Kidney capillary endothelial cell (primary cell): ENCODE measurements at regions not wholly inside any gene's neighbourhood (a gene's known extent, or its start where the extent isn't known, plus 50 kb on each side); places are given as distances from the start of the nearest gene placed in this dataset.

ENCODE experiments used
- DNase-seq: peaks from one replicate; pipeline ENCODE4 v3.0.0-alpha.2; 2018; ENCODE audit warnings: low spot score

DNA sequence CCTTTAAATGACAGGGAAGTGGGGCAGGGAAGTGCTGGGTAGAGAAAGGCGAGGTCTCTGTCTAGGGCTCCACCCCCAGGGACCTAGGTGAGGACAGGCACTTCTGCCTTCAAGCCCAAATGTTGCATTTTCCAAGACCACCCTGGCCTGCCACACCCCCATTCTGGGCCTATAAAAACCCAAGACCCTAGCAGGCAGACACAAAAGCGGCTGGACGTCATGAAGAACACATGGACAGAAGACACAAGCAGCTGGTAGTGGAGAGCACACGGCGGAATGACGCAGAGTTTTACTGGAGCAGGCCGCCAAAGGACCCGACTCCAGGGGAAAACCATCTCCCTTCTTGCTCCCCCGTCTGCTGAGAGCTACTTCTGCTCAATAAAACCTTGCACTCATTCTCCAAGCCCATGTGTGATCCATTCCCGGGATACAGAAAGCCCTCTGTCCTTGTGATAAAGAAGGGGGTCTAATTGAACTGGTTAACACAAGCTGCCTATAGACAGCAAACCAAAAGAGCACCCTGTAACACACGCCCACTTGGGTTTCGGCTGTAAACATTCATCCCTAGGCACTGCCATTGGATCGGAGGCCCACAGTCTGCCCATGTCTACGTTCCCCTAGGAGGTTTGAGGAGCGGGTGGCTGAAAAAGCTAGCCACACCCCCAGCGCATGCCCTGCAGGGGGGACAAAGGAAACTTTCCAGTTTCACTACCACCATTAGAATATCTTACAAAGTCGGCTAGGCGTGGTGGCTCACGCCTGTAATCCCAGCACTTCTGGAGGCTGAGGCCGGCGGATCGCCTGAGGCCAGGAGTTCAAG is 622.2 kb upstream of the SALL1 start:
- DNase-seq: no peak

DNA sequence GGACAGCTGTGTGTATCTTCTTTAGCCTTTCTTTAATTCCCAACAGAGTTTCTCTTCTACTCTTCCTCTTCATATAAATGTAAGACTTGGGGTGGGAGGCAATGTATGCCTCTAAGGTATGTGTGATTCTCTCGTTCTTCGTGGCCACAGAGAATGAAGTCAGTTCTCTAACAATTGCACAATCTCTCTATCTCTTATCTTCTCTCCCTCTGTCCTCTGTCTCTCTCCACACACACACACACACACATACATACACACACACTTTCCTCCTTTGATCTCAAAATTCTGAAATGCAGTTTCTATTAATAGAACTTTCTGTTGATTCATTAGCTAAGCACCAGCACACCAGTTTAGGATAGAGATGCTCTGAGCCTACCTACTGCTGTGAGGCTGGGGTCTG is 615.7 kb upstream of the SALL1 start:
- no peak for DNase-seq

DNA sequence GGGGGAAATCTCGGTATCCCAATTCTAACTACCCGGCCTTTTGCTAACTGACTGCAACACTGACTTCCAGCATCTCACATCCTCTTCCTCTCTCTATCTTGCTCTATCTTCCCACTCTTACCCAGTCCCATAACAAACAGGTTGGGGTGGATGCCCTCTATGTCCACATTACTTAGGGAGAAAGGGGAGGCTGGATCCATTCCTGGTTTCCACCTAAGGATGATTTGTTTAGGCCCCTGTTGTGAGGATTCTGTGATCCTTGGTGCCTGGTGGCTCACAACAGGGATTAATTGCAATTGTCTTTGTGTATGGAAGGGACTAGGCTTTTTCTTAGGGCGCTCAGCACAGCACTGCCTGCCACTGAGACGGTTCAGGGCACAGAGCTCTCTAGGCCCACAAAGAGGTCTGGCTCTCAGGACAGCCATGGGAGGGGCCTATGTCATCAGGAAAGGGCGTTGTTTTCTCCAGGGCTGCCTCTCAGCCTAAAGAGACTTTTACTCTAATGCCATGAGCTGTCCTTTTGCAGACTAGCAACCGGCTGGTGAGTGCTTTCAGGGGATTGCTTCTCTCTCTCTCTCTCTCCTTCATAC is 612.1 kb upstream of the SALL1 start:
- DNase-seq: no peak

- peak; percentile 70 for DNase-seq
Measured at GRCh38 chr16:51762081-51762996, 611.3 kb upstream of the SALL1 start.

DNA sequence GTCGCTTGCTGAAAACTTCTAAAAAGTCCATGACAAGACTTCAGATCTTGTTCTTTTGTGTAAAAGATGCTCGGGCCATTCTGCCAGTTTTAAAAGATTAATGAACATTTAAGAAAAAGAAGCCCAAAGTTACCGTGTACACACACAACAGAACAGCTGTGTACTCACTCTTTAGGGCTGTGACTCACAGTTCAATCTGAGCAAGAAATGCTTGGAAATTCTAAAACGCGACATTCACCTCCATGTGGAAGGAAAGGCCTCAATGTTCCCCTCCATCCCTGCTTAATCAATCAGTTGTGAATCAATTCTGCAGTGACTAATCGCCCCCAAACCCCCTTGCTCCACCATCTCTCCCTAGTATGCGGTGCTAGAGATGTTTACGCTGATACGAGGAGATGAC is 609.9 kb upstream of the SALL1 start:
- no peak for DNase-seq

DNA sequence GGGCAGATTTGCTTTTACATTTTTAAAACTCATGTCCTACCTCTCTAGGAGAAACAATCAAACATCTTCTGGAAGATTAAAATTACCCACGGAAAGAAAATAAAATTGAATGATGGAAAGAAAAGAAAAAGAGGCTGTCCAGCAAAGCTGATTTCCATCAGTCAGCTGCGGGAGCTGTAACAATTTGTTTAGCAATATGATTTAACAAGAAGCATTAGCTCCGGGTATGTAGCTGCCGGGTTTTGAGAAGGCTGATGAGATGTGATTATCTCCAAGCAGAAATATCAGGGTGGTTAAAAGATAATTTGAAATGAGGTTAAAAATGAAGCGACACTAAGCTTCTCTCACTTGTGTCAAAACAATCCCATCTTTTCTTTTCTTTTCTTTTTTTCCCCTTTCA is 608.9 kb upstream of the SALL1 start:
- no peak for DNase-seq

DNA sequence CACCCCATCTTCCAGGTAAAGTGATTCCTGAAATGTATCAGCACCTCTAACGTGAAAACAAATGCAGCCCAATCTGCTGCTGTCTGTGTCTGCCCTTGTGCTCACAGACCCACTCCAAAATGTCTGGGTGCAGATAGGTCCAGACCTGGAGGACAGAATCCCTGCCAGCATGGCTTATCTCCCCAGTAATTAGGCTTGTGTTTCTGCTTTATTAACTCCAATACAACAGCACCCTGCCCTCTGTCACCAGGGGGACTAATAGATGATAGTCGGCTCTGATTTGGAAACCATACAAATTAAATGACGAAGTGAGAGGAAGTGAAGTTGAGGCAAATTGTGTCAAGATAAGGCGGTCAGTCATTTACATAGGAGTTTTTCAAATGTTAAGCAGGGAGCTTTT is 608.3 kb upstream of the SALL1 start:
- DNase-seq: no peak

- no peak for DNase-seq
Measured at GRCh38 chr16:51757921-51758479, 606.9 kb upstream of the SALL1 start.

DNA sequence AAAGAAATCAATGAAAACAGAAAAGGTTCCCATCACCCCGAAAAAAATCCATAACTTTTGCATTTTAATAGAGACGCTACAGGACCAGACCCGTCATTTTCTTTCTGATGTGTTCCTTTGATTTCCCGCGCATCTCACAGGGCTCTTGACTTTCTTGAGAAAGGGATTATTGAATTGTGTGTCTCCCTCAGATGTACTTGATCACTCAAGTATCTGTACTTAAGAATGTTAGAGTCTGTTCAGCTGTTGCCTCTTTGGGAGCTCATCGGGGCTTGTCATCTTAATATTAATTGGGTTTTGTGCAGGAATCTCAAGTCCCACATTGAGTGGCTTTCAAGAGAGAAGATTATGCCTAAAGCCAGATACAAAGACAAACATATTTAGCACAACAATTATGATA is 606.4 kb upstream of the SALL1 start:
- no peak for DNase-seq

DNA sequence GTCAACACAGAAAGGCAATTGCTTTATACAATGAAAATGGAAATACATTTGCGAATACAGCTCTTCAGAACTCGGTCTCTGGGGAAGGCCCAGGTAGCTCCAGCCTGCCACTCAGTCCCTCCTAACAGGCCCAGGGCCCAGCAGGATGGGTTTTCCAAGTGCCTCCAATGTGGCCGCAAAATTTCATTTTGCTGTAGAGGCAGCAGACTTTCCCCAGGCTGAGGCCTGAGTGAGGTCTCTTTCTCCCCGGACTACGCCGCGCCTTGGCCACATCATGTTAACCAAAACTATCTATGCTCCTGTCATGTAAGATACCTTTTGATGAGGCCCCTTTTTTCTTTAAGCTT is 606.0 kb upstream of the SALL1 start:
- no peak for DNase-seq

DNA sequence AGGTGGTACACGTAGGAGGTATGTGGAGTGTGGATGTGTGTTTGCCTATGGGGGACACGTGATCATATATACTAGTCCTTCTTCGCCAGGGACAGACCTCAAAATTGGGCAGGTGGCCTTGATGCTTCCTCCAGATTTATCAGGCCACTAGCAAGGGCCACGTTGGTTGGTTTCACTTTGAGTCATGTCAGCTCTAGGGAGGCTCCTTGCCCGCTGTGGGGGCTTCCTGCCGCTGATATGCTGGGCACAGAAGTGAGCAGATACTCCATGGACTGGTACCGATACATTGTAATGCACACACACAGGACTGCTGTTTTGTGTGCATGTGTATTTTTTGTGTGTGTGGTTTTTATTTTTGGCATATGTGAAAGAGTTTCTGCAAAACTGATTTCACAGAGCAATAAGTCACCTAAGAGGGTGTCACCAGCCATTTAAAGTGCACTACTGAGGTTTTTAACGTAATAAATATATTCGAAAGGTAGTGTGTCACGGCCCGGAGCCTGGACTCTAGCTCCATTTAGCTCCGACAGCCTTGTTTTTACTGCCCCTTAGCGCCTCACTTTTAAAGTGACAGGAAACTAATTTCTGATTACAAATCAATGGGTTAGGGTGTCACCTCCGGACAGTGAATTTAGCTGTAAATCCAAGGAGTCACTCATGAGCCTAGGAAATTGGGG is 605.5 kb upstream of the SALL1 start:
- DNase-seq: no peak

GRCh38 chr16:51755577-51756355 is 604.7 kb upstream of the SALL1 start:
- no peak for DNase-seq

GRCh38 chr16:51755039-51755501 is 604.0 kb upstream of the SALL1 start:
- no peak for DNase-seq

DNA sequence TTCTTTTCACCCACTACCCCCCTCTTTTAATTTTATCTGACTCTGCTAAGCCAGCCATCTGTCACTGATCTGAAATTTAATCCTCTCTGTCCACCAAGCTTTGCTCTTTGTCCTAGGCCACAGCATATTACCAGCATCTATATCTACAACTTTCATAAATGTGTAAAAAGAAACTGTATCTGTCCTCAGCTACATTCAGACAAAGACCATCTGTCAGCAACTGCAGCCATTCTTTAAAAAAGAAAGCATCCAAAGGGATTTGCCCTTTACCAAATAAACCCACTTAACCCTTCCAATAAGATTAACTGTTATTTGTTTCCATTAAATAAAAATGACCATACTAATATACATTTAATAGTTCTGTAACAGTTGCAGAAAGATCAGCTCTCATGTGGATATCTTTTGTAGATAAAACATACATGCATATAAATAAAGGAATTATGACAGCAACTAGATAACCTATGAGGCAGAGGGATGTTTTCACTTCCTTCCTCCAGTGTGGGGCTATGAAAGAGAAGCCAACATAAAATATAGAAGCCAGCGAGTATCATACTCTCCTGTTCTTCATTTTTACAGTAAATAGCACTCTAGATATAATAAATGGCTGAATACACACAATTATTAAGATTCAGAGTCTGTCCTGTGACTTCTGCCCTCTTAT is 602.5 kb upstream of the SALL1 start:
- no peak for DNase-seq

DNA sequence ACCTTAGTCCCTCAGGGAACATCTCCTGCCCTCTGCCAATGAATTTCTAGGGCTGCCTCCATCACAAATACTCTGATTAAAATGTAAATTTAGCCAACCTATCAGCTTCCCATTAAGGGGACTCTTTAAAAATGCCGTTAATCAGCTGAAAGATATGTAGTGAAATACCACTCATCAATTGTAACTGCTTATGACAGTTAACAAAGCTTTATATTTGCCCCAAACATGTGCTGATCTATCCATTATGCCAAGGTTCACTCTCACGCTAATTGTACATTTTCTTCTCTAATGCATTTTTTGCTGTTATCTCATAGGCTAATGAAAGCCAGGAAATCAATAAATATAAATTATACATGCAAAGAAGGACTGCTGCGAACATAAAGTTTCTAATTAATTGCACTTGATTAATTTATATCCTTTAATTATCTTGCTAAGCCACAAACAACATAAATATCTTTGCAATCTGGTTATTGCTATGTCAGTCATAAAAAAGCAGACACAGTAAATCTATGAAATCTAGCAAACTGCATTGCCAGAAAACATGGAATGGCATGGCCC is 601.4 kb upstream of the SALL1 start:
- DNase-seq: no peak

DNA sequence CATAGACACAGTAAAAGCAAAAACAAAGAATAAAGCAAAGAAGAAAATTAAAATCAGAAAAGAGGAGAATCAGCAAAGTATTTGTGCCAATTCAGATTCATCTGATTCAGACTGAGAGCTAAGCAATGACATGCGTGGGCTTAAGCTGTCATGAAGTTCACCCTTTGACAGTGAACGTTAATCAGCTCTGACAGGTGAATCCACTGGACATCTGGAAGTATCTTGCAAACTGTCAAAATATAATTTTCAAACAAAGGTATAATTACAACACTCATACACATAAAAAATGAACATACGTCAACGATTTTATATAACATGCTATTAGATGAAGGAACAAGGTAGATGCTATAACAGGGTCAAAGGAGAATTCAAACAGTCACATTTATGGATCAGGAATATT is 596.3 kb upstream of the SALL1 start:
- no peak for DNase-seq

DNA sequence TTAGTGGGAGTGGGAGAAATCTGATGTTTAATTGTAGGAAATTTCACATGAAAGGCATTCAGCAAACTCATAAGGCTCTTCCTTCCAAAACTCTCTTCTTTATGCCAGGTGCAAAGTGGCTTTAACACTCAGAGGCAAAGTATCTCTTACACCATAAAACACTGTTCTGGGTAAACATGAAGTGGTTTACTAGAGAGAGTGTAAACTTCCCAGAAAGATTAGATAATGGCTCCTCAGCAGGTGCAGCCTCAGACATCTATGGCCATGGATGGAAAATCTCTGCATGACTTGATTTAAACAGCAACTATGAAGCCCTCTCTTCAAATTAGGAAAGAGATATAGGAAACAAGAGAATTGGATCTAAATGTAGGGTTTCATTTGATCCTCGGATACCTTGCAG is 583.1 kb upstream of the SALL1 start:
- DNase-seq: no peak

DNA sequence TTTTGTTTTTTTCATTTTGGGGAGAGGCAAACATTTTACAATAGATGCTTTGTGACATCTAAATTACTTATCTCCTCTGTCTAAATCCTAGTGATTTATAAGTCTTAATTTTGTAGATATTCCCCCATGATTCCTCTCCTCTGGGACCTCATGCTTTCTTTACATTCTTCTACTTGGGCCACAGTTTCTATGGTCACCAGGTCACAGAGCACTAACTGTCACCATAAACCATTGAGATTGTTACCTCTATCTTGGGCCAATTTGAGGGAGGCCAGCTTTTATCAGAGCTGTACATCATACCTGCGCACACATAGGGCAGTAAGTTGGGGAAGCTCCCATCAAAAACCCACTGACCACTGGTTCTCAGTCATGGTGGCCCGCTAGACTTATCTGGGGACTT is 582.1 kb upstream of the SALL1 start:
- DNase-seq: no peak

DNA sequence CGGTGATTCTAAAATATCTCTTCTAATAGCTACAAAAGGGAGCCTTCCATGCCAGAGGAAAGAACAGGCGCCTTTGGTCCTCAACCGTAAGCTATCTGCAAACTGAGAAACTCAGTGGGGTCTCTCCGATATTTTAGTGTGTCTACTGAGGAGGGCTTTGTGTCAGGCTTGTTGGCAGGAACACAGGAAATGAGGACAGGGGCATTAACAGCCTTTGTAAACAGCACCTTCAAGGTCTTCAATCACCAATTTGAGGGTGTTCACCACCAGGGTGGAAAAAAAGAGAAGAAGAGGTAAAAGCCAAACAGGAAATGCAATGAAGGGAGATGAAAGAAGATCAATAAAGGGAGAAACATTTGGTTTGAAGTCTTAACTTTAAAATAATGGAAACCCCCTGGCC is 580.1 kb upstream of the SALL1 start:
- no peak for DNase-seq

DNA sequence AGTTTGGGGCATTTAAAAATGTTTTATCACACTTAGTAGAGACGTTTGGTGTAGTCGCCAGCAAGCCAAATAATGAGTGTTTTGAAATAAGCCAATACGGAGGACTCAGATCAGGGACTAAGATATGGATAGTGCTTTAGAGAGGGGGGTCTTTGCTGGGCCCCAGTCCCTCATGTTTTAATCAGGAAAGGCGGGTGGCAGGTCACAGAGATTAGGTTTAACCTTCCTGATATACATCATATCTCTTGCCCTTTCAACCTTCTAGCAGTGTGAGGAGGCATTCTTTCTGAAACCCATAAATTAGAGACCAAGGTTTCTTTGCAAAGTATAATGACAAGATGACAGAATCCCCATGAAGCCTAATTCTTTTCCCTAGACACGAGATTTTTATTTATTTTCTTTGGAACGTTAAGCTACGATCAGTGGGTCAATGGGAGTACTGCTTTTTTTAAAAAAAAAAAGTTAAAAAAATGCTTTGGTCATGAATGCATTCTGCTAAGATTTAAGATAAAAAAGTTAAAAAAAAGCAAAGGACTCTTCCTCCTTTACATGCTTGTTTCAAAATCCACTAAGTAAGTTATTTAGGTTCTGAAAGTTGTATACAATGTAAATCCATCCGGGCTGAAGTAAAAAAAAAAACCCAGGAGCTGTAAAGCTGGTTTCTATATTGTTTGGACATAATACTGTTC is 572.1 kb upstream of the SALL1 start:
- no peak for DNase-seq
